Cardiac muscle cell (in vitro differentiated cells and primary cell): ENCODE measurements at regions not wholly inside any gene's neighbourhood (a gene's known extent, or its start where the extent isn't known, plus 50 kb on each side); places are given as distances from the start of the nearest gene placed in this dataset.

Experiments
- DNase-seq, 2 donors: peaks; one replicate each; pipeline versions ENCODE4 v3.0.0 to v3.0.0-alpha.2; 2010 to 2017; ENCODE audit warnings: low read depth in 1 of 2, low spot score in 1 of 2
- H3K27ac ChIP-seq: fragments of 200-600 bp; sonication (generic); 2 replicates; pipeline ENCODE4 v1.5.1; 2016
- H3K27me3 ChIP-seq: fragments of 200-600 bp; sonication (generic); 2 replicates; pipeline ENCODE4 v1.6.0; 2016; ENCODE audit warnings: control low read depth
- H3K36me3 ChIP-seq: fragments of 200-600 bp; sonication (generic); 2 replicates; pipeline ENCODE4 v1.5.1; 2016; ENCODE audit warnings: control low read depth
- H3K4me1 ChIP-seq: fragments of 200-600 bp; sonication (generic); 2 replicates; pipeline ENCODE4 v1.8.1; 2017; ENCODE audit warnings: low read depth, mild to moderate bottlenecking, mixed run types
- H3K4me3 ChIP-seq: fragments of 200-600 bp; sonication (generic); 2 replicates; pipeline ENCODE4 v1.5.1; 2016; ENCODE audit warnings: mild to moderate bottlenecking
- H3K9me3 ChIP-seq: fragments of 200-600 bp; sonication (generic); 2 replicates; pipeline ENCODE4 v1.5.1; 2017; ENCODE audit warnings: low read depth, mild to moderate bottlenecking, control low read depth
- CTCF ChIP-seq: IDR thresholded peaks from 2 replicates; pipeline ENCODE4 v1.5.1; 2012; ENCODE audit warnings: low read depth, mild to moderate bottlenecking, low read length

- H3K36me3 ChIP-seq: no peaks in the 10 kb centered on the region
- no peak overlapping the region for H3K4me3 ChIP-seq
- no peaks in the 10 kb centered on the region for H3K27me3 ChIP-seq
- TF ChIP-seq CTCF: no peak
- H3K4me1 ChIP-seq: peaks cover 10% of the 10 kb centered on the region
- H3K27ac ChIP-seq: no peak overlapping the region
- no peaks in the 10 kb centered on the region for H3K9me3 ChIP-seq
- peak in 1 of 2 donors; percentile 9 for DNase-seq
These were observed 212.2 kb upstream of the HTR2A start for GRCh38 chr13:47109028-47109427.

- no peaks in the 10 kb centered on the region for H3K27me3 ChIP-seq
- no peak overlapping the region for H3K27ac ChIP-seq
- no peak for TF ChIP-seq CTCF
- no peak overlapping the region for H3K4me3 ChIP-seq
- H3K9me3 ChIP-seq: no peaks in the 10 kb centered on the region
- H3K36me3 ChIP-seq: no peaks in the 10 kb centered on the region
- H3K4me1 ChIP-seq: no peaks in the 10 kb centered on the region
- no peak for DNase-seq
These were observed 203.5 kb upstream of the HTR2A start for GRCh38 chr13:47100214-47100853.

GRCh38 chr13:47094734-47095434, 198.0 kb upstream of the HTR2A start:
- Histone ChIP-seq H3K27ac (no peak overlapping the region), H3K27me3 (no peaks in the 10 kb centered on the region), H3K9me3 (no peaks in the 10 kb centered on the region), H3K4me3 (no peak overlapping the region), H3K36me3 (no peaks in the 10 kb centered on the region), H3K4me1 (no peaks in the 10 kb centered on the region)
- no peak for DNase-seq
- no peak for TF ChIP-seq CTCF

- Histone ChIP-seq H3K9me3 (no peaks in the 10 kb centered on the region), H3K27ac (no peak overlapping the region), H3K27me3 (no peaks in the 10 kb centered on the region), H3K36me3 (no peaks in the 10 kb centered on the region), H3K4me3 (no peak overlapping the region), H3K4me1 (no peaks in the 10 kb centered on the region)
- DNase-seq: no peak
- no peak for TF ChIP-seq CTCF
These were observed 195.3 kb upstream of the HTR2A start for GRCh38 chr13:47092202-47092601.

- Histone ChIP-seq H3K27ac (no peak overlapping the region), H3K9me3 (no peaks in the 10 kb centered on the region), H3K4me1 (no peaks in the 10 kb centered on the region), H3K4me3 (no peak overlapping the region), H3K36me3 (no peaks in the 10 kb centered on the region), H3K27me3 (no peaks in the 10 kb centered on the region)
- DNase-seq: peak in 1 of 2 donors; percentile 12
- TF ChIP-seq CTCF: no peak
These were observed 191.0 kb upstream of the HTR2A start for GRCh38 chr13:47087841-47088240.
